IMR-90 (cell line): ENCODE measurements at regions not wholly inside any gene's neighbourhood (a gene's known extent, or its start where the extent isn't known, plus 50 kb on each side); places are given as distances from the start of the nearest gene placed in this dataset.

ENCODE experiments used
- ATAC-seq: fragments of 200-7000 bp; cut with Tn5 transposase; 2 replicates; pipeline ENCODE4 v1.9.1; 2020; ENCODE audit warnings: low read depth, mild to moderate bottlenecking, moderate library complexity
- BruUV-seq: library from RNA; stranded (reverse); fragments of 400-500 nt; replicated peaks from 2 replicates; lab custom pipeline; 2021; lab: Mats Ljungman, UMichigan
- CTCF ChIA-PET: fragments of 300-600 bp; formaldehyde crosslinking; extraction: SDS; loops from one replicate; lab custom pipeline; 2021; ENCODE audit warnings: antibody characterized with exemption; lab: Yijun Ruan, JAX
- POLR2A ChIA-PET: fragments of 300-600 bp; sonication (Branson Sonifier 250); formaldehyde crosslinking; loops from one replicate; lab custom pipeline; 2022; ENCODE audit warnings: antibody characterized with exemption; ENCODE audit not compliant: unreplicated experiment; lab: Charles Lee
- DNase-seq: peaks from one replicate; pipeline ENCODE4 v3.0.0; 2013
- H2AFZ ChIP-seq: replicated peaks from 2 replicates; pipeline ENCODE3; 2013; ENCODE audit warnings: low read length, mild to moderate bottlenecking; ENCODE audit not compliant: poor library complexity
- H2AK5ac ChIP-seq: 2 replicates; pipeline ENCODE4 v1.6.1; 2013; ENCODE audit warnings: low read depth, low read length, inconsistent platforms
- H2AK9ac ChIP-seq: replicated peaks from 2 replicates; pipeline ENCODE3; 2013; ENCODE audit warnings: mild to moderate bottlenecking, low read depth, low read length, moderate library complexity; ENCODE audit not compliant: poor library complexity
- H2BK120ac ChIP-seq: 2 replicates; pipeline ENCODE4 v1.6.1; 2013; ENCODE audit warnings: low read depth, low read length, inconsistent platforms
- H2BK15ac ChIP-seq: 3 replicates; pipeline ENCODE4 v1.6.1; 2013; ENCODE audit warnings: low read depth, low read length, inconsistent platforms
- H2BK20ac ChIP-seq: 2 replicates; pipeline ENCODE4 v1.6.1; 2013; ENCODE audit warnings: low read depth, mild to moderate bottlenecking, inconsistent platforms, low read length, moderate library complexity
- H2BK5ac ChIP-seq: 2 replicates; pipeline ENCODE4 v1.6.1; 2013; ENCODE audit warnings: mild to moderate bottlenecking, low read depth, low read length, inconsistent platforms; ENCODE audit not compliant: poor library complexity, severe bottlenecking
- H3K14ac ChIP-seq: replicated peaks from 2 replicates; pipeline ENCODE4 v1.6.1; 2013; ENCODE audit warnings: low read depth, low read length, inconsistent platforms
- H3K18ac ChIP-seq: 2 replicates; pipeline ENCODE4 v1.6.1; 2013; ENCODE audit warnings: low read depth, low read length, control low read depth
- H3K23ac ChIP-seq: 2 replicates; pipeline ENCODE4 v1.6.1; 2013; ENCODE audit warnings: low read depth, low read length, inconsistent platforms
- H3K27ac ChIP-seq: 2 replicates; pipeline ENCODE4 v1.5.1; 2013; ENCODE audit warnings: mild to moderate bottlenecking, control low read depth, low read length; ENCODE audit not compliant: insufficient read depth
- H3K27me3 ChIP-seq: 2 replicates; pipeline ENCODE4 v1.6.1; 2013; ENCODE audit warnings: low read length; ENCODE audit not compliant: control insufficient read depth, insufficient read depth
- H3K36me3 ChIP-seq: 2 replicates; pipeline ENCODE4 v1.6.1; 2013; ENCODE audit warnings: low read length, mixed read lengths; ENCODE audit not compliant: control insufficient read depth, insufficient read depth
- H3K4ac ChIP-seq: 2 replicates; pipeline ENCODE4 v1.6.1; 2013; ENCODE audit warnings: low read depth, low read length, inconsistent platforms
- H3K4me1 ChIP-seq: 2 replicates; pipeline ENCODE4 v1.6.1; 2013; ENCODE audit warnings: low read length, mixed read lengths; ENCODE audit not compliant: control insufficient read depth, insufficient read depth
- H3K4me2 ChIP-seq: 2 replicates; pipeline ENCODE4 v1.6.1; 2013; ENCODE audit warnings: low read depth, mild to moderate bottlenecking, control low read depth, low read length, moderate library complexity
- H3K4me3 ChIP-seq: 2 replicates; pipeline ENCODE4 v1.5.1; 2013; ENCODE audit warnings: low read depth, mild to moderate bottlenecking, control low read depth, low read length, moderate library complexity; ENCODE audit not compliant: insufficient read depth
- H3K56ac ChIP-seq: 2 replicates; pipeline ENCODE4 v1.6.1; 2013; ENCODE audit warnings: low read length, inconsistent platforms; ENCODE audit not compliant: insufficient read depth; ENCODE audit errors: extremely low read depth
- H3K79me1 ChIP-seq, 2 experiments: 2 replicates each; pipeline ENCODE4 v1.6.1; 2013; ENCODE audit warnings: low read length in 2 of 2, inconsistent platforms in 1 of 2, low read depth in 1 of 2
- H3K9ac ChIP-seq: 2 replicates; pipeline ENCODE4 v1.6.1; 2013; ENCODE audit warnings: low read depth, low read length, control low read depth
- H3K9me1 ChIP-seq: 2 replicates; pipeline ENCODE4 v1.6.1; 2013; ENCODE audit warnings: low read length, inconsistent platforms; ENCODE audit not compliant: insufficient read depth
- H3K9me3 ChIP-seq: 2 replicates; pipeline ENCODE4 v1.6.1; 2013; ENCODE audit warnings: low read length; ENCODE audit not compliant: control insufficient read depth, insufficient read depth
- H4K20me1 ChIP-seq: 2 replicates; pipeline ENCODE4 v1.6.1; 2013; ENCODE audit warnings: low read length, inconsistent platforms; ENCODE audit not compliant: insufficient read depth
- H4K5ac ChIP-seq: 2 replicates; pipeline ENCODE4 v1.6.1; 2013; ENCODE audit warnings: mild to moderate bottlenecking, low read depth, low read length, control low read depth
- H4K8ac ChIP-seq, 2 experiments: 2 replicates each; pipeline ENCODE4 v1.6.1; 2013; ENCODE audit warnings: low read depth in 2 of 2, low read length in 2 of 2, control low read depth in 1 of 2, inconsistent platforms in 1 of 2
- H4K91ac ChIP-seq: 2 replicates; pipeline ENCODE4 v1.6.1; 2013; ENCODE audit warnings: low read depth, low read length, inconsistent platforms; ENCODE audit not compliant: insufficient read depth
- BHLHE40 ChIP-seq: fragments of 150-350 bp; IDR thresholded peaks from 2 replicates; pipeline ENCODE4 v1.6.1; 2016; ENCODE audit warnings: mild to moderate bottlenecking, low read depth, low read length
- CEBPB ChIP-seq: IDR thresholded peaks from 2 replicates; pipeline ENCODE4 v1.6.1; 2012; ENCODE audit warnings: low read depth, low read length, improper control_type of control experiment
- CHD1 ChIP-seq: IDR thresholded peaks from 2 replicates; pipeline ENCODE4 v1.6.1; 2012; ENCODE audit warnings: low read depth, low read length, improper control_type of control experiment
- CTCF ChIP-seq: conservative IDR thresholded peaks from 2 replicates; pipeline ENCODE4 v1.5.1; 2012; ENCODE audit warnings: mild to moderate bottlenecking, low read depth, low read length, improper control_type of control experiment
- ELK1 ChIP-seq: fragments of 150-350 bp; IDR thresholded peaks from 2 replicates; pipeline ENCODE4 v1.6.1; 2016; ENCODE audit warnings: low read depth, mild to moderate bottlenecking, low read length, moderate library complexity, borderline replicate concordance
- FOS ChIP-seq: fragments of 150-350 bp; IDR thresholded peaks from 2 replicates; pipeline ENCODE4 v1.6.1; 2016; ENCODE audit warnings: low read depth, low read length
- MAFK ChIP-seq: IDR thresholded peaks from 2 replicates; pipeline ENCODE4 v1.6.1; 2012; ENCODE audit warnings: low read depth, low read length, improper control_type of control experiment
- MAZ ChIP-seq: IDR thresholded peaks from 2 replicates; pipeline ENCODE4 v1.6.1; 2012; ENCODE audit warnings: low read depth, mild to moderate bottlenecking, low read length, improper control_type of control experiment, moderate library complexity, borderline replicate concordance
- NFE2L2 ChIP-seq: fragments of 150-350 bp; IDR thresholded peaks from 2 replicates; pipeline ENCODE4 v1.6.1; 2016; ENCODE audit warnings: low read depth, mild to moderate bottlenecking, low read length
- RAD21 ChIP-seq: IDR thresholded peaks from 2 replicates; pipeline ENCODE4 v1.6.1; 2012; ENCODE audit warnings: low read length, improper control_type of control experiment
- RCOR1 ChIP-seq: IDR thresholded peaks from 2 replicates; pipeline ENCODE4 v1.6.1; 2012; ENCODE audit warnings: mild to moderate bottlenecking, low read length, improper control_type of control experiment; ENCODE audit not compliant: insufficient replicate concordance
- SMC3 ChIP-seq: fragments of 150-350 bp; IDR thresholded peaks from 2 replicates; pipeline ENCODE4 v1.6.1; 2016; ENCODE audit warnings: low read depth, mild to moderate bottlenecking, antibody characterized with exemption, low read length, moderate library complexity
- WGBS, 2 experiments: methylation state at CpG; one replicate each; pipeline versions ENCODE4 v1.1.5 to v1.1.7; 2013; ENCODE audit warnings: missing lambda C conversion rate in 2 of 2; ENCODE audit not compliant: insufficient read length in 1 of 2; ENCODE audit errors: extremely low coverage in 2 of 2; 5-methylcytosine and 5-hydroxymethylcytosine counted together
- dilution Hi-C: fragments of 300-500 bp; cut with HindIII; formaldehyde crosslinking; loops from one replicate; pipeline ENCODE4 v1.14.3; 2018; ENCODE audit warnings: low sequenced_read_pairs; ENCODE audit not compliant: unreplicated experiment
- in situ Hi-C: fragments of 300-500 bp; cut with MboI; formaldehyde crosslinking; loops from 3 replicates; pipeline ENCODE4 v1.14.3; 2019; ENCODE audit warnings: low sequenced_read_pairs, inconsistent platforms, mixed read lengths
- intact Hi-C: fragments of 100-400 bp; cut with micrococcal nuclease; formaldehyde crosslinking; loops from 2 replicates; pipeline ENCODE4 v1.10.0; 2022

GRCh38 chr2:60100034-60100433 lies 453.4 kb downstream of the BCL11A start:
- Histone ChIP-seq H3K4me2 (no peak overlapping the region), H2BK15ac (no peak overlapping the region), H2BK5ac (no peak overlapping the region), H2BK20ac (no peak overlapping the region), H3K36me3 (no peaks in the 10 kb centered on the region), H4K8ac (no peak overlapping the region), H3K4ac (no peak overlapping the region), H2AFZ (no peak overlapping the region), H3K4me1 (no peaks in the 10 kb centered on the region), H4K20me1 (no peaks in the 10 kb centered on the region), H2AK9ac (no peak overlapping the region), H2AK5ac (no peak overlapping the region), H3K27me3 (no peaks in the 10 kb centered on the region), H3K27ac (no peak overlapping the region), H3K4me3 (no peak overlapping the region), H3K56ac (no peak overlapping the region), H3K18ac (no peak overlapping the region), H3K9me3 (peaks cover 11% of the 10 kb centered on the region; the same call in 1 of the 2 replicates), H3K9me1 (no peaks in the 10 kb centered on the region), H3K9ac (no peak overlapping the region), H3K14ac (no peak overlapping the region), H4K91ac (no peak overlapping the region), H2BK120ac (no peak overlapping the region), H3K23ac (no peak overlapping the region), H3K79me1 (no peaks in the 10 kb centered on the region), H4K5ac (no peak overlapping the region)
- dilution Hi-C loops (no loop called here), intact Hi-C loops (no loop called here), in situ Hi-C loops (no loop called here)
- POLR2A ChIA-PET = no interaction called here
- BruUV-seq = no TSS peak
- ATAC-seq (no peak), DNase-seq (no peak)
- WGBS, 2 experiments = 56% methylated on average over 9 of the region's 11 CpGs; no CpG with 5 or more reads in 1 of the 2 experiments
- CTCF ChIA-PET = no interaction called here
- TF ChIP-seq BHLHE40 = no peak
- TF ChIP-seq RAD21 = no peak
- TF ChIP-seq NFE2L2 = no peak
- no peak for TF ChIP-seq MAZ
- no peak for TF ChIP-seq CHD1
- TF ChIP-seq CTCF = no peak
- TF ChIP-seq MAFK = no peak
- TF ChIP-seq ELK1 = no peak
- TF ChIP-seq SMC3 = no peak
- TF ChIP-seq FOS = no peak
- no peak for TF ChIP-seq RCOR1
- no peak for TF ChIP-seq CEBPB
